Jurkat, Clone E6-1 (cell line): ENCODE measurements at regions not wholly inside any gene's neighbourhood (a gene's known extent, or its start where the extent isn't known, plus 50 kb on each side); places are given as distances from the start of the nearest gene placed in this dataset.

Experiments used
- DNase-seq: peaks from one replicate; pipeline ENCODE4 v3.0.0-alpha.2; 2011; ENCODE audit warnings: low read depth, low spot score
- H3K4me3 ChIP-seq: 2 replicates; pipeline ENCODE4 v1.5.1; 2011; ENCODE audit warnings: mild to moderate bottlenecking, low read length, control low read depth, moderate library complexity

GRCh38 chr3:77935418-77935817 lies 895.5 kb downstream of the ROBO2 start:
- H3K4me3 ChIP-seq: no peak overlapping the region
- DNase-seq: no peak

- no peak for DNase-seq
- H3K4me3 ChIP-seq: no peak overlapping the region
Measured at GRCh38 chr3:77939726-77940125, 899.8 kb downstream of the ROBO2 start.

DNA sequence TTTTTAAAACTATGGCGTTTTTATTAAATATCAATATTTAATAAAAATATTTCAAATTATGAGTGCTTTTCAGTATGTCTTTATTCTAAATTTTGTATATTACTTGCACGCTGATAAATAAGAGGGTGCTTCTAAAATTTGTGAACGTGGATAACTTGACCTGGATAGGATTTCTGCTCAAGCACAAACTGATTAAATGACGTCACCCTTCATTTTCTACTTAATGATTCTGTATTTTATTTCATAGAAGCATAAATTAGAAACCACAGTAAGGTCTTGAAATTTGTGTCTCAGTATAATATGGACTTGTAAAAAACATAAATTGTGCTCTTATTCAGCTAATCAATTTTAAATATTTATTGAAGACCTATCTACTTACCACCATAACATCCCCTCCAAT lies 903.7 kb downstream of the ROBO2 start:
- H3K4me3 ChIP-seq: no peak overlapping the region
- DNase-seq: no peak

GRCh38 chr3:77945320-77945719 lies 905.4 kb downstream of the ROBO2 start:
- H3K4me3 ChIP-seq: no peak overlapping the region
- DNase-seq: no peak

DNA sequence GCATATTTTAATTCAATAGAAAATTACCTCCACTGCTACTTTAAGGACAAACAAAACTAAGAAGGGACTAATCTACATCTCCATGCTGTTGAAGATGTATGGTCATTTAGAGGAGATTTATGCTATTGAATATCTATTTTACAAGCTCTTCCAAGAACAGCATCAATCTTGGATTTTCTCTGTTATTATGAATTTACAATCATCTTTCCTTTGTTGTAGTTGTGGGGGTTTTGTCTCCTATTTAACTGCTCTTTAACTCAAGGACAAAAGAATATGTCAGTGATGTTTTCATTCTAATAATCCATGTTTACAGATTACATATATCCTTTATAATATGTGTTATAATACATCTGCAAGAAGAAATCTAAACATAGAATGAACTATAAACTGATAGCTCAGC lies 907.8 kb downstream of the ROBO2 start:
- no peak overlapping the region for H3K4me3 ChIP-seq
- no peak for DNase-seq

- no peak for DNase-seq
- H3K4me3 ChIP-seq: no peak overlapping the region
Measured at GRCh38 chr3:77967621-77968020, 927.7 kb downstream of the ROBO2 start.

DNA sequence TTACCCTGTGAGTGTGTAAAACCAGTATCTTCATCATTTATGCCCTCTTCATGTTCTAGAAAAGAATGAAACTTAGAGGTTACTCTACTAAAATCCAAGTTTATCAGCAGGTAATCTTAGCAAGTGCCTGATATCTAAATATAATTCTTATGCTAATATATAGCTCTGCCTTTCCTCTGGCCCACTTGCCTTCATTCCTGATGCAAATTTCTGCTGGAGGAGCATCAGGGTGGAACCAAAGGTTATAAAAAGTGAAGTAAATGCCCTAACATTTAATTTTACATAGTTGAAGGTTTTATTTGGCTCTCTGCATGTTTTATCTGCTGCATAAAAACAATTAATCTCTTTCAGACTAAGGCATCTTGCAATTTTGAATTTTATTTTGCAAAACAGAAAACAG lies 936.2 kb downstream of the ROBO2 start:
- H3K4me3 ChIP-seq: no peak overlapping the region
- DNase-seq: no peak

GRCh38 chr3:78003090-78003489 lies 963.2 kb downstream of the ROBO2 start:
- no peak overlapping the region for H3K4me3 ChIP-seq
- DNase-seq: no peak

DNA sequence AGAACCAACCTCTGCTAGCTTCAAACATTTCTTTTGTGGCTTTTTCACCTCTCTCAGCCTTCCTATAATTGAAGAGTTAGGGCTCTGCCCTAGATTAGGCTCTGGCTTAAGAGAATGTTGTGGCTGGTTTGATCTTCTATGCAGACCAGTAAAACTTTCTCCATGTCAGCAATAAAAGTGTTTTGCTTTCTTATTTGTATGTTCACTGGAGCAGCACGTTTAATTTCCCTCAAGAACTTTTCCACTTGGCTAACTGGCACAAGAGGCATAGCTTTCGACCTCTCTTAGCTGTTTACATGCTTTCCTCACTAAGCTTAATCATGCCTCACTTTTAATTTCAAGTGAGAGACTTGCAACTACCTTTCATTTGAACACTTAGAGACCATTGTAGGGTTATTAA lies 964.7 kb downstream of the ROBO2 start:
- H3K4me3 ChIP-seq: no peak overlapping the region
- DNase-seq: no peak

GRCh38 chr3:78013653-78014052 lies 973.8 kb downstream of the ROBO2 start:
- no peak overlapping the region for H3K4me3 ChIP-seq

GRCh38 chr3:78015856-78016255 lies 976.0 kb downstream of the ROBO2 start:
- H3K4me3 ChIP-seq: no peak overlapping the region
- DNase-seq: no peak

More at GRCh38 chr3:78013653-78014052, 973.8 kb downstream of the ROBO2 start:
- no peak for DNase-seq

DNA sequence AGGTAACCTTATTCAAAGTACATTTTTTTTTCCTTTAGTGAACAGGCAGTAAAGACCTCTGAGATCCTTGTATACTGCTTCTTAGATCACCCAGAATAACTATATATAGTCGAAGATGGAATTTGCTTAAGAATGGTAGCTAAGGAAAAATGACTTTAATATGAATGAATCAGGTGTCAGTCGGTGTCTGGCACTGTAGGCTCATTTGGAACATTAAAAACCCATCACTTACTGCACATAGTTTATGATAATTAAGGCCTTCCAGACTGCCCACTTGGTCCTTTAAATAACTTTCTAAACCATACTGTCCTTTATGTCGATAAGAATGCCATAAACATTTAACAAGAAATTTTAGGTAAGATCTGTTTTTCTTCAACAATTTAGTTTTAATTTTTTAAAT lies 981.8 kb downstream of the ROBO2 start:
- H3K4me3 ChIP-seq: no peak overlapping the region
- no peak for DNase-seq

- DNase-seq: no peak
- no peak overlapping the region for H3K4me3 ChIP-seq
Measured at GRCh38 chr3:78022232-78022631, 982.3 kb downstream of the ROBO2 start.

- H3K4me3 ChIP-seq: no peak overlapping the region
- DNase-seq: no peak
Measured at GRCh38 chr3:78023257-78023656, 983.4 kb downstream of the ROBO2 start.

DNA sequence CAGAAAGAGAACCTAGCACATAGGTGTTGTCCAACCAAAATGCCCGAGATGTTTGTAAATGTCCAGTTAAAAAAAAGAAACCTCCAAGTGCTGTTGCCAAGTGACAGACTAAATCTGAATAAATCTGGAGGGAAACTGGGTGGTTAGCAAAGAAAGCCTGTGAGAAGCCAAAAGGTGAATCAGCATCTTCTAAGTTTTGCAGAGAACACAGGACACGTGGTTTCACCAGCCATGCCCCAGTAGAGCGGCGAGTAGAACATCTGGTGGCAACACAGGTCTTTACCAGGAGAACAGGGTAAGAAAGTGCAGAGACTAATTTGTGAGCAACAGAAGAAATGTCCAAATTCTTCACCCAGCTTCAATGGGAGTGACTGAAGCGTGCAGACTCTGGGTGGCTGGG lies 986.0 kb downstream of the ROBO2 start:
- H3K4me3 ChIP-seq: no peak overlapping the region
- DNase-seq: no peak

DNA sequence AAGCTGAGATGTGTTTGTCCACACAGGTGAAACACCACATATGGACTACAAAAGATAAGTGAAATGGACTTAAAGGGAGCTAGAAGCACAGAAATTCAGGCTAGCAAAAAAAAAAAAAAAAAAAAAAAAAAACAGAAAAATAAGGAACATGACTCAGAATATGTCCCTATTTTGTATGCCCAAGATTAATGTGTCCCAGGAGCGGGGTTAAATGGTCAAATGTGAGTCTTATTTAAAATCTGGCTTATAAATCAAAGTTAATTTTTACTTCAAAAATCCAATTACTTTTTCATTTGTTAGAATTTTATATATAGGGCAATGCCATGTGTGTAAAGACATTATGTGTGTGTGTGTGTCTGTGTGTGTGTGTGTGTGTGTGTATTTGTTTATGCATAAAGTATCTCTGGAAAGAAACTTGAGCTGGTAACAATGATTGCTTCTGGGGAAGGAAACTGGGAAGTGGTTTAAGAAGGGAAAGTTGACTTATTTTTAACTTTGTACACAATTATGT lies 986.5 kb downstream of the ROBO2 start:
- H3K4me3 ChIP-seq: no peak overlapping the region
- no peak for DNase-seq

GRCh38 chr3:78029775-78030174 lies 989.9 kb downstream of the ROBO2 start:
- DNase-seq: no peak

GRCh38 chr3:78035131-78035641 lies 995.3 kb downstream of the ROBO2 start:
- no peak for DNase-seq
- no peak overlapping the region for H3K4me3 ChIP-seq

More at GRCh38 chr3:78029775-78030174, 989.9 kb downstream of the ROBO2 start:
- H3K4me3 ChIP-seq: no peak overlapping the region

GRCh38 chr3:78041486-78041885 lies 1001.6 kb downstream of the ROBO2 start:
- no peak for DNase-seq

GRCh38 chr3:78046566-78046965 lies 1006.7 kb downstream of the ROBO2 start:
- H3K4me3 ChIP-seq: no peak overlapping the region
- DNase-seq: no peak

More at GRCh38 chr3:78041486-78041885, 1001.6 kb downstream of the ROBO2 start:
- no peak overlapping the region for H3K4me3 ChIP-seq

DNA sequence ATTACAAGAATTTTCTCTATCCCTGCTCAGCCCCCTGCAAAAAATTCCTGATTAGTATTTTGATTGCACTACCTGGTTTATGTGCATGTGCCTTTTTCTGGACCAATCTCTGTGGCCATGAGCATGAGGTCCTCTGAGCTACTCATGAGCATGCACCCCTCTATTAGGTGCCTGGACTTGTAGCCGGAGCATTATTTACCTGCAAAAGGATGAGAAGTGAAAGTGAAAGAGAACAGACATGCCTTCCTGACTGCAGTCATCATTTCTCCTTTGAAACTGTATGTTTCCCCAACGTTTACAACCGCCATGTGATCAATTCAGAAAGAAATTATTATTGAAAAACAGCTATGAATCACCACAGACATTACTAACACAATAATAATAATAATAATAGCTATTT lies 1008.8 kb downstream of the ROBO2 start:
- no peak overlapping the region for H3K4me3 ChIP-seq

GRCh38 chr3:78049521-78049920 lies 1009.6 kb downstream of the ROBO2 start:
- no peak overlapping the region for H3K4me3 ChIP-seq
- DNase-seq: no peak

More for the DNA sequence above, 1008.8 kb downstream of the ROBO2 start:
- no peak for DNase-seq
